GM12892 (cell line): ENCODE measurements at regions not wholly inside any gene's neighbourhood (a gene's known extent, or its start where the extent isn't known, plus 50 kb on each side); places are given as distances from the start of the nearest gene placed in this dataset.

ENCODE experiments used
- DNase-seq: peaks from one replicate; pipeline ENCODE4 v3.0.0; 2011; ENCODE audit not compliant: insufficient read length
- FAIRE-seq: peaks from 2 replicates; lab custom pipeline; 2011; peaks lifted over from hg19 to GRCh38; lab: Jason Lieb, UNC
- POLR2A ChIP-seq: IDR thresholded peaks from 2 replicates; pipeline ENCODE4 v1.6.1; 2011; ENCODE audit warnings: low read depth, low read length, control low read depth
- POLR2AphosphoS5 ChIP-seq: IDR thresholded peaks from 2 replicates; pipeline ENCODE4 v1.6.1; 2011; ENCODE audit warnings: low read depth, low read length, control low read depth
- TAF1 ChIP-seq: IDR thresholded peaks from 2 replicates; pipeline ENCODE4 v1.6.1; 2011; ENCODE audit warnings: low read depth, mild to moderate bottlenecking, control low read depth, low read length, borderline replicate concordance

DNA sequence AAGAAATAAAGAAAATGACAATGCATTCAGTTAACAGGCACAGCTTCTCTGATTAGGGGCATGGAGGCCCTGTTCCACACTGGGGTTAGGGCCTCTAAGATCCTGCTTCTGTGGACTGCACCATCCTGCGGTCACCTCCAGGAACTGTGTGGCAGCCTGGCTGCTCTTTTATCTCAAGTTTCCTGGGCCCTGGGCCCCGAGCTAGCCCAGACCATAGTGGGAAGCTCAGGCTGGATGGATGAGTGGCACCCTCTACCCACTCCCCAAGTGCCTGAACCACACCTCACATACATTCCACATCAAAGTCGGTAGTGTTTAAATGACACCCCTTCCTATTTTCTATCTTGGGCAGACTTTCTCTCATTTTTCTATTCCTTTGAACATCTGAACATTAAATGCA lies 461.5 kb upstream of the MKI67 start:
- DNase-seq (no peak), FAIRE-seq (no peak)
- TF ChIP-seq TAF1 (no peak), POLR2AphosphoS5 (no peak), POLR2A (no peak)

DNA sequence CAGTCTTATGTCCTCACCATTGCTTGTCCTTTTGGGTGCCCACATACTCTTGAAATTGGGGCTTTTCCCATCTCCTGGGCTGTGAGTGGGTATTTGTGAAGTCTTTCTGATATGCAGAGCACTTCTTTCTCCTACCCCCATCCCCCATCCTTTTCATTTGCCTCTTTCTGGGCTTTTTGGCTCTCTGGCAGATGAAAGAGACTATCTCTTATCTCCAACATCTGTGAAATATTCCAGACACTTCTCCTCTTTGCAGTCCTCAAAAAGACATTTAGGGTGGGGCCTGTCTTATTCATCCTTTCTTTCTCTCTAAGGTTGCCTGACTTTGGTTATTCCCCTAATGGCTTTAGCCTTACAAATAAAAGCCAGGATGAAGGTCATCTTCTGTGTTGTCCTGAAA lies 462.2 kb upstream of the MKI67 start:
- no peak for TF ChIP-seq POLR2A
- no peak for TF ChIP-seq POLR2AphosphoS5
- TF ChIP-seq TAF1 = no peak
- no peak for DNase-seq
- no peak for FAIRE-seq

DNA sequence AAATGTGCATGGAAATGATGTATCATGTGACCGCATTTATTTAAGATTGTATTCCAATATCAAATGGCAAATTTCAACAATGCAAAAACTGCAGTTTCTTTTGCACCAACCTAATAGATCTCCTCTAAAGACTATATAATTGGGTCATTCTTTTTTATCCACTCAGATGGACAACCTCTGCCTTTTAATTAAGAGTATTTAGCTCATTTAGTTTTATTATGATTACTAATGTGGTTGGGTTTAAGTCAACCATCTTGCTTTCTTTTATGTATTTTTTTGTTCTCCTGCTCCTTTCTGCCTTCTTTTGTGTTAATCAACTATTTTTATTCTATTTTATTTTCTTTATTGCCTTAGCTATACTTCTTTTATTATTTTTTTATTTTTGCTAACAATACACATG lies 468.5 kb upstream of the MKI67 start:
- no peak for TF ChIP-seq POLR2AphosphoS5
- no peak for TF ChIP-seq TAF1
- no peak for TF ChIP-seq POLR2A

DNA sequence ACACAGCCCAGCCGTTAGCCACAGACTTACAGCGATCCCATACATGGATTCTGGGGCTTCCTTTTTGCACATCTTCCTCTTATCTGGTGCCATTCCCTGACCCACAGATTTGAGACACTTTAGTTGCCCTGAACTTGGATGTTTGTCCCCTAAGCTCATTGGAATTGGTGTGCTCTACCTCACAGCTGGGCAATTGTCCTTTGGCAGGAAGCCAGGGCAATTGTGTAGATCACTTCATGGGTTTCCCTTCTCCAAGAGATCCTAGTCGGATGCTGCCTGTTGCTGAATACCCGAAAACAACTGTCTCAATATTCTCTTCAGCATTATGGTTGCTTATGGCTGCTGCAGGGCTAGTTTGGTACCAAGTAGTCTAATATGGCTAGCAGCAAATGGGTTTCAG lies 470.7 kb upstream of the MKI67 start:
- DNase-seq (no peak), FAIRE-seq (no peak)
- TF ChIP-seq POLR2AphosphoS5 (no peak), POLR2A (no peak), TAF1 (no peak)

More for the DNA sequence above, 468.5 kb upstream of the MKI67 start:
- FAIRE-seq (no peak), DNase-seq (no peak)

DNA sequence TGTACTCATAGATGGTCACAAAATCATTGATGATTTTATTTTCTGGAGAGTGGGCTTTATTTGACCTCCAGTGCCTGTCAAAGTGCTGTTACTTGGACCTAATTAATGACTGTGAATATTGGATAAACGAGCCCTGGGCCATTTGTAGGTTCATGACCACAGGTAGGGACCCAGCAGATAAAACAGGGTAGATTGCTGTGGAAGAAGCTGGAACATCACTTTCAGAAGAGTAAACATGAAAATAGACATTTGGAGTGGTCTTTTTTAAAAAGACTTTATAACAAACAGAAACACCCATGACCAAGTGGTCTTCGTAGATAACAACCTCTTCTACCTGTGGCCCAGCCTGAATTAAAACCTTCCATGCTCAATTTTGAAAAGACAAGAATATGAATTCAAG lies 472.8 kb upstream of the MKI67 start:
- no peak for TF ChIP-seq POLR2AphosphoS5
- TF ChIP-seq POLR2A = no peak
- no peak for TF ChIP-seq TAF1
- no peak for DNase-seq
- FAIRE-seq = no peak

DNA sequence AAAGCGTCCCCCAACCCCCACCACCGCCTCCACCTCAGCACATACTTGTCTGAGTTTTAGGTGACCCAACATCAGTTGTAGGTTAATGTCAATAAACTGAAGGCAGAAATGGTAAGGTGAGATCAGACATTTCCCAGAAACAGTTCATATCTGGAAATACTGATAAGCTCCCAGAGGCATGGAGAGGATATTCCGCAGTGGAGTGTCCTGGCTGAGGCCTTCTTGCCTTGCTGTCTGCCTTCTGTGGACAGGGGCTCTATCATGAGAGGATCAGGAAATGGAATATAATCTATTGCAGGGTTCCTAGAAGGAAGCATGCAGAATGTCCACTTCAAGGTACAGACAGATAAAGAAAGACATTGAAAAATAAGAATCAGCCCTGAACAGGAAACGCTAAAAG lies 473.3 kb upstream of the MKI67 start:
- TF ChIP-seq POLR2AphosphoS5 (no peak), POLR2A (no peak), TAF1 (no peak)
- DNase-seq (no peak), FAIRE-seq (no peak)

DNA sequence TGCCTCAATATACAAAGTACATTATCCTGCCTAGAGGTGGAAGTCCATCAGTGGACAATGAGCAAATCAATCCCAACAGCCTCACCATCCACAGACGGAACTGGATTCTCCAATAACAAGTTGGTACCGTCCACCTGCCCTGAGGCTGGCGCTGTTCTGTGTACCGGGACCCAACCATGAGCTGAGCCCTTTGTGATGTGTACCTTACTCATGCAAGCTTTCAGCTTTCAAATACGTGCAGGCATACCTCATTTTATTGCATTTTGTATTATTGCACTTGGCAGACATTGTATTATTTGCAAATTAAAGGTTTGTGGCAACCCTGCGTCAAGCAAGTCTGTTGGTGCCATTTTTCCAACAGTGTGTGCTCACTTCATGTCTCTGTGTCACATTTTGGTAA lies 476.0 kb upstream of the MKI67 start:
- TF ChIP-seq TAF1 = no peak
- no peak for TF ChIP-seq POLR2A
- no peak for TF ChIP-seq POLR2AphosphoS5
- DNase-seq (no peak), FAIRE-seq (no peak)

DNA sequence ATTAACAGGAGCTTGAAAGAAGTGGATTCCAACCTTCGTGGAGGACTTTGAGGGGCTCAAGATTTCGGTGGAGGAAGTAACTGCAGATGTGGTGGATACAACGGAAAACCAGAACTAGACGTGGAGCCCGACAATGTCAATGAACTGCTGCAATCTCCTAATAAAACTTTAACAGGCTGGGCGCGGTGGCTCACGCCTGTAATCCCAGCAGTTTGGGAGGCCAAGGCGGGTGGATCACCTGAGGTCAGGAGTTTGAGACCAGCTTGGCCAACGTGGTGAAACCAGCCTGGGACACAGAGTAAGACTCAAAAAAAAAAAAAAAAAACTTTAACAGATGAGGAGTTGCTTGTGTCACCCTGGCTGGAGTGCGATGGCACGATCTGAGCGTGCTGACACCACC lies 477.8 kb upstream of the MKI67 start:
- no peak for DNase-seq
- TF ChIP-seq POLR2AphosphoS5 (no peak), POLR2A (no peak), TAF1 (no peak)
- no peak for FAIRE-seq

DNA sequence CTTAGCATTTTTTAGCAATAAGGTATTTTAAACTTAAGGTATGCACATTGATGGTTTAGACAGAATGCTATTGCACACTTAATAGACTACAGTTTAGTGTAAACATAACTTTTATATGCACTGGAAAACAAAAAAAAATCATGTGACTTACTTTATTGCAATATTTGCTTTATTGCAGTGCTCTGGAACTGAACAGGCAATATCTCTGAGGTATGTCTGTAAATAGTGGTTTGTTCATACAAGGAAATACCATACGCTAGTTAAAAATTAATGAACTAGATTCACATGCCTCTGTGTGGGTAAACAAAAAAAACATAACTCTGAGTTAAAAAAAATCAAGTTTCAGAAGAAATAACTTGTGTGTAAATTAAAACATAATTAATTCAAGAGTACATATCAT lies 479.0 kb upstream of the MKI67 start:
- DNase-seq = no peak
- no peak for FAIRE-seq
- TF ChIP-seq POLR2AphosphoS5 (no peak), TAF1 (no peak), POLR2A (no peak)

DNA sequence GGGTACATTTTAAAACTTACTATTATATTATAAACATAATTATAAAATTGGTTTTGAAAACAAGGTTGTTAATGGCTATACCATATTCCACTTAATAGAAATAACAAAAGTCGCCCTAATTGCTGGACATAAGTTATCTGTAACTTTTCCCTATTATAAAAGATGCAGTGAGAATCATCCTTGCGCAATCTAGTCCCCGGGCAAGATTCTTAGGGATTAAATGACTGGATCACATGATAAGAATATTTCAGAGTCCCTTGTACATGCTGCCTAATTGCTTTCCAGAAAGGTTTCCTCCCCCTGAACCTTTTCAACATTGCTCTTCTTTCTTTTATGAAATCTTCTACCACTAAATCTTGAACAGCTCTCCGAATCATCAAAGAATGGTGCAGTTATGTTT lies 479.8 kb upstream of the MKI67 start:
- FAIRE-seq = no peak
- no peak for DNase-seq
- TF ChIP-seq TAF1 = no peak
- no peak for TF ChIP-seq POLR2A
- TF ChIP-seq POLR2AphosphoS5 = no peak

DNA sequence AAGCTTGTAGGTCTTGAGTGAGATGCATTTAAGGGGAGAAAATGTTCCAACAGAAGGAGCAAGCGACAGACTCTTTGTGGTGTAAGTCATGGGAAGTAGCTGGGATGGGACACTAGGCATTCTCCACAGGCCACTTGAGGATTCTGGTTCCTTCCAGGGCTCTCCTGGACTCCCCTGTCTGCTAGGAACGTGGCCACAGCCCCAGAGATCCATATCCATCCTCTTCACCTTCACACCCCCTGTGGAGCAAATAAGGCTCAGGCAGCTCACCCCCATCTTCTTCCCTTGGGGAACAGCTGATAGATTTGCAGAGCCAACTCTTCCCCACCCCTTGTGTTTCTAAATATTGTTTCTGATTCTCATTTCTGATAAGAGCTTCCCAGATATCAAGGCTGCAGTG lies 482.6 kb upstream of the MKI67 start:
- TF ChIP-seq POLR2AphosphoS5 (no peak), POLR2A (no peak), TAF1 (no peak)
- DNase-seq = no peak
- no peak for FAIRE-seq

DNA sequence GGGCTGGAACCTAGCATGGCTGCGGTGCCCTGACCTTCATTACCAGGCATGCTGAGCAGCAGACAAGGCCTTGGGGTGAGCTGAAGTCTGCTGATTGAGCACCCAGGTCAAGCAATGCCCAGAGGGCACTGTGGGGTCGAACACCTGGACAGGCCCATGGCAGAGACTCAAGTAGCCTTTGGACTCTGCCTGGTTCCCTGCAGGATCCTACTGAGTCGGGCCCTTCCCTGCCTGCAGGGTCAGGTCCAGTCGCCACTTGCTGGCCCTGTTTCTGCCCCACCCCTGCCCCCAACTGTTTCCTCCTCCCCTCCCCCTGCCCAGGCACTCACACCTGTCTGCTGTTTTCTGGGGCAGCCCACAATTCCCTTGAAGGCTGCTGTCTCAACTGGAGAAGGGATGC lies 483.2 kb upstream of the MKI67 start:
- TF ChIP-seq TAF1 (no peak), POLR2A (no peak), POLR2AphosphoS5 (no peak)
- DNase-seq (no peak), FAIRE-seq (no peak)

DNA sequence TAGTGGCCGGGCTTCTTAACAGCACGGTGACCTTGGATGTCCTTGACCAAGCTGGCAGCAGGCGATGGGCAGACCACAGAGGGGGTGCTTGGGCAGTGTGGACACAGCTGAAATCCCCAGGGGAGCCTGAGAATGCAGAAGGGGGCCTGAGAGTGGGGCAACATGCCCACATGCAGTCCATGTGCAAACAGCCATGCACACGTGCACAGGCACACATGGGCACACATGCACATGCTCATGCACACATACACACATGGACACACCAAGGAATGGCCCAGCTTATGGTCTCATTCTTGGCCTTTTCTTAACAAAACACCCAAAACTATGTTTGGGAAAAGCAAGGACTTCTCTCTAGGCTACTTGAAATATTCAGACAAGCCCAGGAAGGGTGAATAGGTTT lies 483.9 kb upstream of the MKI67 start:
- FAIRE-seq (no peak), DNase-seq (no peak)
- TF ChIP-seq TAF1 (no peak), POLR2A (no peak), POLR2AphosphoS5 (no peak)
